ENCODE measurements at regions not wholly inside any gene's neighbourhood (a gene's known extent, or its start where the extent isn't known, plus 50 kb on each side); places are given as distances from the start of the nearest gene placed in this dataset. TPM values are rescaled to one million over a fixed set of nuclear protein-coding genes. Genes with fewer than 3 reads are reported as not detected.

- intact Hi-C loops (cut with micrococcal nuclease; ENCODE audit: unreplicated experiment) = no loop called here
- Histone ChIP-seq H3K4me3 (ENCODE audit: low read depth, low read length, poor library complexity, severe bottlenecking) (no peak overlapping the region), H3K4me1 (ENCODE audit: insufficient read depth, low read length, poor library complexity, severe bottlenecking) (no peaks in the 10 kb centered on the region), H3K9me3 (ENCODE audit: low read length) (no peaks in the 10 kb centered on the region), H3K36me3 (ENCODE audit: insufficient read depth, low read length) (no peaks in the 10 kb centered on the region), H3K27ac (ENCODE audit: low read depth, low read length, poor library complexity, severe bottlenecking) (no peak overlapping the region), H2AFZ (ENCODE audit: low read length) (no peak overlapping the region), H4K20me1 (ENCODE audit: insufficient read depth, low read length) (no peaks in the 10 kb centered on the region), H3K4me2 (ENCODE audit: low read length) (no peak overlapping the region), H3K9me2 (ENCODE audit: insufficient read depth, low read length) (no peaks in the 10 kb centered on the region), H3K79me2 (ENCODE audit: insufficient read depth, low read depth, low read length) (no peaks in the 10 kb centered on the region)
- CTCF ChIA-PET (ENCODE audit: unreplicated experiment) = no interaction called here
- DNase-seq (ENCODE audit: low spot score) = no peak
- POLR2A ChIA-PET = no interaction called here
- BruUV-seq (replicated peaks) = no TSS peak
- TF ChIP-seq EZH2phosphoT487 (IDR thresholded peaks at IDR 0.05; ENCODE audit: borderline replicate concordance, low read depth, low read length) (no peak), CTCF (conservative IDR thresholded peaks at IDR 0.05; ENCODE audit: low read length) (no peak)
Measured at GRCh38 chr15:47661661-47662180, 55.6 kb upstream of the SEMA6D start.

GRCh38 chr15:47663101-47663500 is 54.2 kb upstream of the SEMA6D start:
- no TSS peak for BruUV-seq (replicated peaks)
- intact Hi-C loops (cut with micrococcal nuclease; ENCODE audit: unreplicated experiment) = no loop called here
- no peak overlapping the region for H3K27ac ChIP-seq (ENCODE audit: low read depth, low read length, poor library complexity, severe bottlenecking)
- H2AFZ ChIP-seq (ENCODE audit: low read length) = no peak overlapping the region
- no peaks in the 10 kb centered on the region for H3K9me2 ChIP-seq (ENCODE audit: insufficient read depth, low read length)
- no peaks in the 10 kb centered on the region for H3K79me2 ChIP-seq (ENCODE audit: insufficient read depth, low read depth, low read length)
- ChIA-PET POLR2A (no interaction called here), CTCF (ENCODE audit: unreplicated experiment) (no interaction called here)
- no peak overlapping the region for H3K4me2 ChIP-seq (ENCODE audit: low read length)
- no peaks in the 10 kb centered on the region for H3K36me3 ChIP-seq (ENCODE audit: insufficient read depth, low read length)
- H3K9me3 ChIP-seq (ENCODE audit: low read length) = no peaks in the 10 kb centered on the region
- no peak overlapping the region for H3K4me3 ChIP-seq (ENCODE audit: low read depth, low read length, poor library complexity, severe bottlenecking)
- no peaks in the 10 kb centered on the region for H3K4me1 ChIP-seq (ENCODE audit: insufficient read depth, low read length, poor library complexity, severe bottlenecking)
- TF ChIP-seq EZH2phosphoT487 (IDR thresholded peaks at IDR 0.05; ENCODE audit: borderline replicate concordance, low read depth, low read length) = no peak
- no peak for TF ChIP-seq CTCF (conservative IDR thresholded peaks at IDR 0.05; ENCODE audit: low read length)
- H4K20me1 ChIP-seq (ENCODE audit: insufficient read depth, low read length) = no peaks in the 10 kb centered on the region
- DNase-seq (ENCODE audit: low spot score) = no peak

Small RNAs in the stretch of these regions (small RNA-seq; reads per million reads assigned to genes)
- gene MTND5P40 = not detected
- not detected for gene RF01182
- gene RN7SKP139 = not detected
- gene RNU6-1014P = not detected

All from OCI-LY7 (cell line).